ENCODE measurements at regions not wholly inside any gene's neighbourhood (a gene's known extent, or its start where the extent isn't known, plus 50 kb on each side); places are given as distances from the start of the nearest gene placed in this dataset.

GRCh38 chr20:48170625-48171024 is 385.3 kb upstream of the SULF2 start:
- no peak for TF ChIP-seq CTCF (conservative IDR thresholded peaks at IDR 0.05 in 1 of 2, IDR thresholded peaks at IDR 0.05 in 1 of 2; ENCODE audit: extremely low read depth in 1 of 2, insufficient read depth in 1 of 2, low read depth in 1 of 2, low read length in 2 of 2)
- TF ChIP-seq EZH2 (IDR thresholded peaks at IDR 0.05; ENCODE audit: borderline replicate concordance, low read length): no peak

All from mammary epithelial cell (primary cell).